Body of pancreas (tissue), 4 donors: ENCODE measurements at regions not wholly inside any gene's neighbourhood (a gene's known extent, or its start where the extent isn't known, plus 50 kb on each side); places are given as distances from the start of the nearest gene placed in this dataset.

ENCODE experiments used
- POLR2A ChIP-seq, 3 donors: fragments of 450-650 bp; IDR thresholded peaks; one replicate each; pipeline ENCODE4 v1.6.1; 2016; ENCODE audit warnings: antibody characterized with exemption in 3 of 3, mild to moderate bottlenecking in 2 of 3
- TF ChIP-seq, protein P1 (sequence below), 7 experiments: fragments of 450-650 bp in 4 of 7; fragments of 200-600 bp in 3 of 7; sonication (generic) in 3 of 7; IDR thresholded peaks; one replicate each; pipeline ENCODE4 v1.5.1; 2016 to 2019; ENCODE audit warnings: antibody characterized with exemption in 7 of 7

- TF ChIP-seq, protein P1, sequence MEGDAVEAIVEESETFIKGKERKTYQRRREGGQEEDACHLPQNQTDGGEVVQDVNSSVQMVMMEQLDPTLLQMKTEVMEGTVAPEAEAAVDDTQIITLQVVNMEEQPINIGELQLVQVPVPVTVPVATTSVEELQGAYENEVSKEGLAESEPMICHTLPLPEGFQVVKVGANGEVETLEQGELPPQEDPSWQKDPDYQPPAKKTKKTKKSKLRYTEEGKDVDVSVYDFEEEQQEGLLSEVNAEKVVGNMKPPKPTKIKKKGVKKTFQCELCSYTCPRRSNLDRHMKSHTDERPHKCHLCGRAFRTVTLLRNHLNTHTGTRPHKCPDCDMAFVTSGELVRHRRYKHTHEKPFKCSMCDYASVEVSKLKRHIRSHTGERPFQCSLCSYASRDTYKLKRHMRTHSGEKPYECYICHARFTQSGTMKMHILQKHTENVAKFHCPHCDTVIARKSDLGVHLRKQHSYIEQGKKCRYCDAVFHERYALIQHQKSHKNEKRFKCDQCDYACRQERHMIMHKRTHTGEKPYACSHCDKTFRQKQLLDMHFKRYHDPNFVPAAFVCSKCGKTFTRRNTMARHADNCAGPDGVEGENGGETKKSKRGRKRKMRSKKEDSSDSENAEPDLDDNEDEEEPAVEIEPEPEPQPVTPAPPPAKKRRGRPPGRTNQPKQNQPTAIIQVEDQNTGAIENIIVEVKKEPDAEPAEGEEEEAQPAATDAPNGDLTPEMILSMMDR (IDR thresholded peaks at IDR 0.05) = no peak
- TF ChIP-seq POLR2A (IDR thresholded peaks at IDR 0.05) = no peak
Measured at GRCh38 chr1:191065771-191066170, 588.1 kb upstream of the BRINP3 start.
